A204.1 (cell line): ENCODE measurements at regions not wholly inside any gene's neighbourhood (a gene's known extent, or its start where the extent isn't known, plus 50 kb on each side); places are given as distances from the start of the nearest gene placed in this dataset.
"Not testable (repeated sequence)": the region's sequence is repeated elsewhere in the genome, so short reads cannot be mapped to it uniquely, and the experiment has no call there.

Source experiments
- FAIRE-seq: peaks from 2 replicates; lab custom pipeline; 2012; peaks lifted over from hg19 to GRCh38; lab: Jason Lieb, UNC

DNA sequence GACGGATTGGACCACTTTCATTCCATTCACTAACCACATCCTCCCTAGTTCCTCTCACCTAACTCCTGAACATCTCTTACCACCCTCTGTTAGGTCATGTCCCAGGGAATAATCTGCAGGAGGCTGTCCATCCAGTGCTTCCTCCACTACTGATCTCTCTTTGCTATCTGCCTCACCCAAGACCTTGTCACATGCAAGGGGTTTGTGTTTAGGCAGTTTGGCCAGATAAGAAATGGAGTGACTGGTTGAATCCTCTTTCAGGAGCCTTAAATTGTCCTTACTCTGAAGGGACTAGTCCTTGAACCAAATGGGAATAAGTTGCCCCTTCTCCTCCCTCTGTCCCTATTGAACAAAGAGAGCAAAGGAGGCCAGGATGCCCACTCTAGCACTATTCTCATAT, 249.2 kb upstream of the BTG1 start:
- no peak for FAIRE-seq

DNA sequence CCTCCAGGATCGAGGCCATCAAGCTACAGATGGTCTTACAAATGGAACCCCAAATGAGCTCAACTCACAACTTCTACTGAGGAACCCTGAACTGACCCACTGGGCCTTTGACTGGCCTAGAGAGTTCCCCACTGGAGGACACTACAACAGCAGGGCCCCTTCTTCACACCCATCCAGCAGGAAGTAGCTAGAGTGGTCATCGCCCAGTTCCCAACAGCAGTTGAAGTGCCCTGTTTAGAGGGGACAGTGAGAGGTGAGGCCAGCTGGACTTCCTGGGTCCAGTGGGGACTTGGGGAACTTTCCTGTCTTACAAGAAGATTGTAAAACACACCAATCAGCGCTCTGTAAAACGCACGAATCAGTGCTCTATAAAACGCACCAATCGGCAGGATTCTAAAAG, 247.9 kb upstream of the BTG1 start:
- no peak for FAIRE-seq

DNA sequence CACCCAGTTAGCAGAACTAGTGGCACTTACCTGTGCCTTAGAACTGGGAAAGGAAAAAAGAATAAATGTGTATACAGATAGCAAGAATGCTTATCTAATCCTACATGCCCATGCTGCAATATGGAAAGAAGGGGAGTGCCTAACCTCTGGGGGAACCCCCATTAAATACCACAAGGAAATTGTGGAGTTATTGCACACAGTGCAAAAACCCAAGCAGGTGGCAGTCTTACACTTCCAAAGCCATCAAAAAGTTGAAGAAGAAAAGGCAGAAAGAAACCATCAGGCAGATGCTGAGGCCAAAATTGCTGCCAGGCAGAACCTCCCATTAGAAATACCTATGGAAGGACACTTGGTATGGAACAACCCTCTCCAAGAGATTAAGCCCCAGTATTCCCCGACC, 246.1 kb upstream of the BTG1 start:
- FAIRE-seq = not testable (repeated sequence)

DNA sequence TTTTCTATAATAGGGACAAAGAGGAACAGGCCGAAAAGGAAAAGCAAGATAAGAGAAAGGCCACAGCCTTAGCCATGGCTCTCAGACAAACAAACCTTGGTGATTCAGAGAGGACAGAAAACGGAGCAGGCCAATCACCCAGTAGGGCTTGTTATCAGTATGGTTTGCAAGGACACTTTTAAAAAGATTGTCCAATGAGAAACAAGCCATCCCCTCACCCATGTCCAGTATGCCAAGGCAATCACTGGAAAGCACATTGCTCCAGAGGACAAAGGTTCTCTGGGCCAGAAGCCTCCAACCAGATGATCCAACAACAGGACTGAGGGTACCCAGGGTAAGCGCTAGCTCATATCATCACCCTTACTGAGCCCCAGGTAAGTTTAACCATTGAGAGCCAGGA, 243.8 kb upstream of the BTG1 start:
- no peak for FAIRE-seq

GRCh38 chr12:92385296-92385695, 239.7 kb upstream of the BTG1 start:
- no peak for FAIRE-seq

DNA sequence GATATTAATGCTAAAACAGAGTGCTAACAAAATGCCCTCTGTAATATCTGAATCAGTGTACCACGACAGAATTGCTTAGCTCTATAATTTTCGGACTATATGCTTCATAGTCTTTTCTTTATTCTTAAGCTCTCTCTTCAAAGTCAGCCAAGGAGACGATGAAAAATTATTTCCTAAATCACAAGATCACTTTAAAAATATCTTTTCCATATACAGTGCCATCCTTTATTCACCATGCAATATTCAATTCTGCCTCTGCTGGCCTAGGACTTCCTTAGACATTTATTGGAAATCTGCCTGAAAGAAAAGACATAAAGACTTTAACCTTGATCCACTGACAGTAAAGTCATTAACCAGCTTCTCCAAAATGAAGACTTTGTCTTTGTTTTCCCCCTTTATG, 238.9 kb upstream of the BTG1 start:
- FAIRE-seq = no peak

DNA sequence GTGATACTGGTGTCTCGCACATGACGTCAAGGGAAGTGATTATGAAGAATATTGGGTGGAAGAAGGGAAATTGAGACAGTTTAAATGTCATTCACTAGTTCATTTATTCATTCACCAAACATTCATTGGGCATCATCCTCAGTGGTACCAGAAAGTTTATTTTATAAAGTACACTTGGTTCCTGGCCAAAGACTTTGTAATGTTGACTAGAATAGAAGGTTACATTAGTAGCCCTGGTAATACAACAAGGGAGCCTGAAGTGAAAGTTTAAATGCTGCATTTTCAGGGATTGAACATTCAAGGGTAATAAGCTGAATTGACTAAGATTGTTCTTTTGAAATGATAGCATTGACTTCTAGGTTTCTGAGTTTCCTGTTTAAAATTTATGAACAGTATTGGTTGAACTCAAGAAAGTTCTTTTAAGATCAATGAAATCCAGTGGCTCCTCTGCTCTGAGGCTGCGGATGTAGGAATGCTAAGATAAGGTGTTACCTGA, 236.8 kb upstream of the BTG1 start:
- no peak for FAIRE-seq

- FAIRE-seq = no peak
Measured at GRCh38 chr12:92381856-92382255, 236.2 kb upstream of the BTG1 start.

DNA sequence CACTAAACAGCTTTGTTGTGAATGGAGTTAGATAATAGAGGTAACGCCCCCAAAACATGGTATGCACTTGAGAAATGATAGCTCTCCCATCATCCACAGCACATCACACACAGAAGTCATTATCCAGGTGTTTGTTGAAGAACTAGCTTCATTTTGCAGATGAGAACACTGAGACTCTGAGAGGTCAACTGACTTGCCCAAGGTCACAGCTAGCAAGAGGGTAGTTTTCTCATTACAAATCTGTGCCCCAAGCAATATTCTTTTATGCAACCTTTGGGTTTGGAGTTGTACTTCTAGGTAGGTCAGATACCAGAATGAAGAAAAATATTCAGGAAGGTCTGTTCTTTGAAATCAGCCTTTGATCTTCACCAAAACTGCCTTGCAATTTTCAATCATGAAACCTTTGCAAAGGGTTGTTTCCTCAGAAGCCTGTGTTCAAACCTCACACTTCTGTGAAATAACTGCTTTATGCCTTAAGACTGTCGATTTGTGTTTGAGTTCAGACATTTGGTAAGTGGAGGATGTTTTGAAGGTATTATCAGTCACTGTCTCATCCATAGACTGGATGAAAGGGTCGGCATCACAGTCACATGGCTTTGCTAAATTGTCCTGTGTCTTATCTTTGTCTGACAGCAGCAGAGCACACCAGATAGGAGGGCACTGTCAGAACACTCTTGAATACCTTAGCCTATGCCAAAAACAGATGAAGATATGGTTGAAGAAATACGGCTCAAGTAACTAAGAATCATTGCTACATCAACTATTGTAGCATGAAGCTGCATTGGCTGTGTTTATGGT, 233.2 kb upstream of the BTG1 start:
- FAIRE-seq = no peak

DNA sequence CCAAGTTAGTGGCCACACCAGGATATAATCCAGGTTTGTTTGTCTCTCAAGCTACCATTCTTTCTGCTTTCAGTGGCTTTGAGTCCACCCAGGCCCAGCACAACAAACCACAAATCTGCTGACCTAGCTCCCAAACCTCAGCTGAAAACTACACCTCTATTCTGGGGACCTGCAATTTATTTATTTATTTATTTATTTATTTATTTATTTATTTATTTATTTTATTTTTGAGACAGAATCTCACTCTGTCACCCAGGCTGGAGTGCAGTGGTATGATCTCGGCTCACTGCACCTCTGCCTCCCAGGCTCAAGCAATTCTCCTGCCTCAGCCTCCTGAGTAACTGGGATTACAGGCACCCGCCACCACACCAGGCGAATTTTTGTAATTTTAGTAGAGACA, 229.9 kb upstream of the BTG1 start:
- FAIRE-seq = not testable (repeated sequence)

GRCh38 chr12:92370828-92371227, 225.2 kb upstream of the BTG1 start:
- FAIRE-seq = no peak

- no peak for FAIRE-seq
Measured at GRCh38 chr12:92369636-92370035, 224.0 kb upstream of the BTG1 start.

DNA sequence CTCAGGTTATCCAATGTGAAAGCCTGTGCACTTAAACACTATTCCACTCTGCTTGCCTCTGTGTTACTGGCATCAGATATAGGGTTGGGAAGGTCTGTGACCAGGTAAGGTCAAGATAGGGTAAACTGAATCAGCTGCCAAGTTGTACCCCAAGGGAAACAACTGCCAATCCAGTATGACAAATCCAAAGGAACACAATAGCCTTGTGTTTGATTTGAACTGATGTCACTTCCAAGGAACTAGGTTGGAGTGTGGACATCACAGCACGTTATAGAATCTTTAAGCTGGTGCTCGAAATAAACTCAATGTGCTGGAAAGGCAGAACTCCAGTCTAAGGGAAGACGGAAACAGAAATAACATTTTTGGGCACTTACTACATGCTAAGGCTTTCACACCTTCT, 223.4 kb upstream of the BTG1 start:
- no peak for FAIRE-seq

GRCh38 chr12:92365836-92366235, 220.2 kb upstream of the BTG1 start:
- FAIRE-seq = no peak

DNA sequence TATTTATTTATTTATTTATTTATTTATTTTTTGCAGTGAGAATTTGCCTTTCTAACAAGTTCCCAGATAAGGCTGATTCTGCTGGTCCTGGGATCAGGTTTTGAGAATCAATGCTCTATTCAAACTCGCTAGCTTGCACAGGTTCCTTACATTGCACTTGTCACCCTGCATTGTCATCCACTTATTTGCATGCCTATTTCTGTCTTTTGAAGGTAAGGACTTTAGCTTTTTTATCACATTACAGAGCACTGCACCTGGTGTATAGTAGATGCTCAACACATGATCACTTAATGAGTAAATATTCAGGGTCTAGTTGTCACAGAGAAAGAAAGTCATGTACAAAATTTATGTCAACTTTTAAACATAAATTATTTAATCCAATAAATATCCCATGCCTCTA, 219.7 kb upstream of the BTG1 start:
- no peak for FAIRE-seq

- no peak for FAIRE-seq
Measured at GRCh38 chr12:92363295-92364146, 217.9 kb upstream of the BTG1 start.

DNA sequence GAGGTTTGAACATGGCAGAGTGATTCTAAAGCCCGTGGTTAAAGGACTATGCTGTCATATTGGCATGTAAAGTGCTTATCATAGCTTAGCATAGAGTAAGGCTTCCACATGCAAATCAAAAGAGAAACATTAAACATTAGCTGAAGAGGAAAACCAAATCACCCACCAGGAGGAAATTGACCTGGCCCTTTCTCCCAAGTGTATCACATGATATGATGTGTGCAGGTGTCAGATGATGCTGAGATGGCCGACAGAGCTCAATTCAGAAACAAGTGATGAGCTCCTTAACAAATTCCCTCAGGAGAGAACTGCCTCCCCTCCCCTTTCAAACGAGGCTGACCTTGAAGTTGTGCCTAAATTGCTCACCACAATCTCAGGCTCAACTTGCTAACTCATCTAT, 217.1 kb upstream of the BTG1 start:
- no peak for FAIRE-seq

GRCh38 chr12:92362126-92362525, 216.5 kb upstream of the BTG1 start:
- FAIRE-seq = no peak

GRCh38 chr12:92360543-92360942, 214.9 kb upstream of the BTG1 start:
- FAIRE-seq = no peak

DNA sequence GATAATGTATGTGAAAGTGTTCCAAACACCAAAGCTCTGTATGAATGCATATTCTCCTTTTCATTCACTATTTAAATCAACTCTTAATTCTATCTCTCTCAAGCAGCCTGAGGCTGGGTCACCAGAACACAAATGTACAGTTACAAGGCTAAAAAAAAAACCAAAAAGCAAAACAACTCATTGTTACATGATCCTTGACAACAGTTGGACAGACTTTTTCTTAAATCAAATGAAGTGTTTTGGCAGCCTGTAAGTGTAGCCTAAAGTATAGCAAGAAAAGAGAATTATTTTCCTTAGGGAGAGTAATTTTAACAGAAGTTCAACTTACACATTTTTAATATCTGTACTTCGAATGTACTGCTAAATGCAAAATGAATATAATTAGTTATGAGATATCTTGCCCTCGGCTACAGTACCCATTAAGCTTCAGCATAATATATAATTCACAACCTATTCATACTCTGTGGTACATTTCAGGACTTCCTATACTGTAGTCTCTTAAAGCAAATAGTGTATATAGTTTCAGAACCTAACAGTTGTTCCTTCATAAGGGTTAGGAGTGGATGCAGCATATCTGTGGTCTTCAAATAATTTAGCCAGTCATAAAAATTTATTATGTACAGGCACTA, 214.0 kb upstream of the BTG1 start:
- FAIRE-seq = no peak

DNA sequence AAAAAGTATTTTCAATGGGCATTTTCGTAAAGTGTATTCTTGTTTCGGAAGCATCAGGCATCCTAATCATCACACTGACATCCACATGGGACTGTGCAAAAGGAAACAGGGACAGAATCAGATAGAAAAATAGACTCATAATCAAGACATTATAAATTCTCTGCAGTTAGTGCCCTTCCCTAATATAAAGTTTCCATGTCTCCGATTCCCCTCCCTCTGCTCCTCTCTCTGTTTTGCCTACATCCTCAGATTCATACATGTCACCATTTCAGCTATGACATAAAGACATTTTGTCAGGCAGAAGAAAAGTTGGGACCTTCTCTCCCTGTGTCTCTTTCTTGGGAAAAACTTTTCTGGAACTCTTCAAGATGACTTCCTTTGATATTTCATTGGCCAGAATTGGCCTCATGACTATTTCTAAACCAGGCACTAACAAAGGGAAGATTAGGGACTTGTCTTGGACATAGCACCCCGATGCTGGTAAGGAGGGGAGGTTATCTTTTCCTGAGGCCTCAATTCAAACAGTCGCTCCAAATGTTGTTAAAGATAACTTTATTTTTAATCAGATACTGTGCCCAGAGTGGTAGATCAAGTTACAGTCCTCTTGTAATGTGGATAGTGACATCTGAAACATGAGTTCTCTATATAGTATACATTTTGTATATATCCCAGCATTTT, 212.1 kb upstream of the BTG1 start:
- no peak for FAIRE-seq

DNA sequence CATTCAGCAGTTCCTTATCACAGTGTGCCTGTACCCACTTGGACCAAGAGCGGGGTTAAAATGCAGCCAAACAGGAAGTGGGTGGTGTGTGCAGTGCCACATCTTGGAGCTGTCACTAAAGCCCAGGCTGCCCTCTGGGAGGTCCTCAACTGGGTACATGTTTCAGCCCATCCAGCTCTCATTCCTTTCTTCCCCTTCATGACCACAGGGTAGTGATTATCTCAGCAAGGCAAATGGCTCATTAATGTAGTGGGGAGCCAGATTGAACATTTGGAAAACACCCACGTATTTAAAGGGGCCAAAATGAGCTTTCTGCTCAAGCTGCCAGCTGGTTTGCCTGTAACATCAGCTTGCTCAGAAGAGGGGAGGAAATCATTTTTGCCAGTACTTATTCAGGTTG, 210.8 kb upstream of the BTG1 start:
- FAIRE-seq = no peak

DNA sequence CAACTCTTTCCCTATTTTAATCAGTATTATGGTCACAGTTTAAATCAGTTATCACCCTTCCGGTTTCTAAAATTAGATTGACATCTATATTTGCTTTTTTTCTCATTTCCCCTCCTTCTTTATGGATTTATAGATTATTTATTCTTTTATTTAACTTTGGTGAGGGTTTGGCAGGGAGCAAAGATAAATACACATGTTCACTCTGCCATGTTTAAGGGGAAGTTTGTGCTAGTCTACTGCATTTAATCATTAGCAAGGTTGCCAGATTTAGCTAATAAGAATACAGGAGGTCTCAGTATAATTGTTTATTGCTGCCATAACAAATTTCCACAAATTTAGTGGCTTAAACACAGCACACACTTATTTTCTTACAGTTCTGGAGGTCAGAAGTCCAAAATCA, 204.0 kb upstream of the BTG1 start:
- no peak for FAIRE-seq
